Choroid plexus epithelial cell (primary cell): ENCODE measurements at regions not wholly inside any gene's neighbourhood (a gene's known extent, or its start where the extent isn't known, plus 50 kb on each side); places are given as distances from the start of the nearest gene placed in this dataset.
A peak's percentile ranks its signal among the peaks of the same experiment; 100 is the strongest.

Experiments
- DNase-seq: peaks from one replicate; pipeline ENCODE4 v3.0.0-alpha.2; 2010; ENCODE audit warnings: low read depth
- H3K4me3 ChIP-seq: 2 replicates; pipeline ENCODE4 v1.5.1; 2011; ENCODE audit warnings: low read depth, mild to moderate bottlenecking, control low read depth, low read length, moderate library complexity
- TF ChIP-seq, protein P1 (sequence below): conservative IDR thresholded peaks from 2 replicates; pipeline ENCODE4 v1.5.1; 2011; ENCODE audit warnings: low read depth, mild to moderate bottlenecking, control low read depth, inconsistent platforms, low read length, moderate library complexity

DNA sequence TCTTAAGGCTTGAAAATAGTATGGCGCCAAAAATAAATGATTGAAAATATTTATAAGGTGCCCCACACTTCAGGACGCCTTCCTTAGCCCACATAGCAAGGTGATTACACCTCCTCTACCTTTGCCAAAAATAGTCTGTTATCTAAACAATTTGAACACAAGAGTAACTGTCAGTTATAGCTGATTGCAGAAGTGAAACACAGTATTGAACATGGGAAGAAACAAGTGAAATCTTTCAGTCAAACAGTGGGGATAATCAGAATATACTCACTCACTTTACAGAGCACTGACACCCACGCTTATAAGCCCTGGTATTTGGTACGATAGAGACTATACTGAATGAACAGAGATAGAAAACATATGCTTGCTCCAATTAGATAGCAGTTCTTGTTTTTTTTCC is 203.1 kb downstream of the RAB38 start:
- DNase-seq: no peak
- TF ChIP-seq, protein P1, sequence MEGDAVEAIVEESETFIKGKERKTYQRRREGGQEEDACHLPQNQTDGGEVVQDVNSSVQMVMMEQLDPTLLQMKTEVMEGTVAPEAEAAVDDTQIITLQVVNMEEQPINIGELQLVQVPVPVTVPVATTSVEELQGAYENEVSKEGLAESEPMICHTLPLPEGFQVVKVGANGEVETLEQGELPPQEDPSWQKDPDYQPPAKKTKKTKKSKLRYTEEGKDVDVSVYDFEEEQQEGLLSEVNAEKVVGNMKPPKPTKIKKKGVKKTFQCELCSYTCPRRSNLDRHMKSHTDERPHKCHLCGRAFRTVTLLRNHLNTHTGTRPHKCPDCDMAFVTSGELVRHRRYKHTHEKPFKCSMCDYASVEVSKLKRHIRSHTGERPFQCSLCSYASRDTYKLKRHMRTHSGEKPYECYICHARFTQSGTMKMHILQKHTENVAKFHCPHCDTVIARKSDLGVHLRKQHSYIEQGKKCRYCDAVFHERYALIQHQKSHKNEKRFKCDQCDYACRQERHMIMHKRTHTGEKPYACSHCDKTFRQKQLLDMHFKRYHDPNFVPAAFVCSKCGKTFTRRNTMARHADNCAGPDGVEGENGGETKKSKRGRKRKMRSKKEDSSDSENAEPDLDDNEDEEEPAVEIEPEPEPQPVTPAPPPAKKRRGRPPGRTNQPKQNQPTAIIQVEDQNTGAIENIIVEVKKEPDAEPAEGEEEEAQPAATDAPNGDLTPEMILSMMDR: no peak
- no peak overlapping the region for H3K4me3 ChIP-seq

DNA sequence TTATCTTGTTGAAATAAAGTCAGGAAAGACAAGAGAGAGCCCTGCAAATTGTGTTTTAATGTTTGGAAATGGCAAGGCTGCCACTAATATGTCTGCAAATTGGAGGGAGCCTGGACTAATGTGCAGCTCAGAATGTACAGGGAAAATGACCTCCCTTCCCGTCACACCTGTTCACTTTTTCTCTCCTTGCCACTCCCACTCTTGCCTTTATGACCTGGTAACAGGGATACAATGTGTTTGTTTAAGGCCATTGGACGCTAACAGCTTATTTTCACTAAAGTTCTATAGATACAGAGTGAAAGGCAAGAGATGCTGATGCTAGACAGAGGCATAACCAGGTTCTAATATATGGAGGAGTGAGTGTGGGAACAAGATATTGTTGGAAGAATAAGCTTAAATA is 203.9 kb downstream of the RAB38 start:
- TF ChIP-seq, protein P1: no peak
- DNase-seq: no peak
- no peak overlapping the region for H3K4me3 ChIP-seq

DNA sequence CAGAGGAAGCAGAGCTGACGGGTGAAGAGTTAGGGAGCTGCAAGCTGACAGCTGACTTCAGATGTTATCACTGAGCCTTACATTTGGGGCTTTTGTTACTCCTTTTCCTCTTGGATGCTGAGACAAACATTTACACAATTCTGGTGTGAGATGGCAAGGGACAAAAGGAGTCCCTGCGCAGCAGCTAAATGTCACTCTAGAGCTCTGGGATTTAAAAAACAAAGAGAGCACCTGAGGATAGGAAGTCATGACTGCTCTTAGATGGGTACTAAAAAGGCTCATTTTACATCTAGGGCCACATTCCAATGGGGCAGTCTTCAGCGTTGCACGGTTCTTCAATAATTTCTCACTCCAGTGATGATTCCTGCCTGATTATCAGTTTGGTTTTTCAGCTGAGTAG is 204.5 kb downstream of the RAB38 start:
- TF ChIP-seq, protein P1: no peak
- DNase-seq: no peak
- H3K4me3 ChIP-seq: no peak overlapping the region

DNA sequence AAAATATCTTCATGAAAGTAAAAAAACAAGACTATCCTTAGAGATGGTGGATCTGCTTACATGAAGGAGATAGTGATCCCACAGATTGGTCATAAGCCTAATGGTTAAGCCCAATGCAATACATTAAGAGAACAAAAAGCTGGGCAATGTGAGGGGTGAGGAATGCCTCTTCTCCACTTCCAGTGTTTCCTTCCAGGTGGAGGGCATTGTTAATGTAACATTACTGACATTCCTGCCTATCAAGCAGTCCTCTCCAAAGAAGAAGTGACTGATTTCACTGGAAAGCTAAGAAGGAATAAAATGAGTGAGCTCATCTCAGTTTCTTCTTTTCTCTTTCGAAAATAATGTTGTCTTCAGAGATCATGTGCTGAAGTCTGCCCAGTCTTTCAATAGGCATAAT is 207.8 kb downstream of the RAB38 start:
- H3K4me3 ChIP-seq: no peak overlapping the region
- DNase-seq: no peak
- TF ChIP-seq, protein P1: no peak

DNA sequence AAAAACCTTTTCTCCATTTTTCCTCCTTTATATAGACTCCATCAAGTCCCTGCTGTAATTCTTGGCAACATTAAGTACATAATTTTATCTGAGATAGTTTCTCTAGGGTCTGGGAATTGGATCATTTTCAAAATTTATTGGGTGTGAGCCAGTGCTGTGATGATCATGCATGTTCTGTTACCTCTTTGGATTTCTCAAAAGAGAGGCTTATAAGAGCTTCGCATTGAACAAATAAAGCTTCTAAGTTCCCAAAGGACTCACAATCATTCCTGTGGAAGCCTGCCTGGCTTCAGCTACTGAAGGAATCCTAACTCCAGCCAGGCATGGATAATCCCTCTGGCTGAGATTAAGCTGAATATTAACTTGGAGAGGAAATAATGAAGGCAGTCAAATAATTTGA is 208.5 kb downstream of the RAB38 start:
- DNase-seq: peak; percentile 1
- no peak overlapping the region for H3K4me3 ChIP-seq
- TF ChIP-seq, protein P1: no peak

DNA sequence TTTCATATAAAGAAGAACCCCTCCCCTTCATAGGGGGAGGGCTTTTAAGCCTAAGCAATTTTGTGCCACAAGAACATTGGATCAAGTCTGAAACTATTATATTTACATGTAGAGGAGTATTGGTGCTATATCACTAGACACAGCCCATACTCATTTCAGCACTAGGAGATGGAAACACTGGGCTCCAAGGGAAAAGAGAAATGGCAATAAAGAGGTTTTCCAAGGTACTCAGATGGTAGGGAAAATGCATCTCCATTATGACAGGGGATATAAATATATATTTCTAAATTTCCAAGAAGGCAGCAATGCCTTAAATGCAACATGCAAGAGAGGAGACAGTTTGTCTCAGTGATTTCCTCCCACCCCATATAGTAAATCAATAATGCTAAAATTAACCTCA is 209.0 kb downstream of the RAB38 start:
- no peak overlapping the region for H3K4me3 ChIP-seq
- TF ChIP-seq, protein P1: no peak
- DNase-seq: no peak

DNA sequence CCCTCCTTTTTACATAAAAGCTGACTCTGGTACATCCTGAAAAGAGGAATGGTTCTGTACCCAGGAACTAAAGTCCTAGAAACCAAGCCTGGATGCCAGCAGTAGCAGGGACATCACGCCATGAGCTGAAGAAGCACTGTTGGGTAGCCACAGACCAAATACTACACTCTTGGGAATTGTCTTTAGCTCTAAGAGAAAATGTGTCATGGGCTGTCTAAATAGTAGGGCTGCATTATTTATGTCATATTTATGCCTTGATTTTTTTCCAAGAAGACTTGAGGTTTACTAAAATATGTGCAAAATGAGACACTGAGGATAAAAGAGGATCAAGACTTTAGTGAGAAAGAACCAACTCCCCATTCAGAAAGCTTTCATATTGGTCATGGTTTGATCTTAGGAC is 213.6 kb downstream of the RAB38 start:
- TF ChIP-seq, protein P1: no peak
- DNase-seq: no peak
- no peak overlapping the region for H3K4me3 ChIP-seq
